NB4 (cell line): ENCODE measurements at regions not wholly inside any gene's neighbourhood (a gene's known extent, or its start where the extent isn't known, plus 50 kb on each side); places are given as distances from the start of the nearest gene placed in this dataset.
A peak's percentile ranks its signal among the peaks of the same experiment; 100 is the strongest.

ENCODE experiments used
- MYC ChIP-seq: IDR thresholded peaks from 2 replicates; pipeline ENCODE4 v1.6.1; 2011; ENCODE audit warnings: low read depth, low read length
- POLR2A ChIP-seq: IDR thresholded peaks from 2 replicates; pipeline ENCODE4 v1.6.1; 2011; ENCODE audit warnings: mild to moderate bottlenecking; ENCODE audit not compliant: insufficient read length; ENCODE audit errors: extremely low read depth
- TF ChIP-seq, protein P1 (sequence below): IDR thresholded peaks from one replicate; pipeline ENCODE4 v1.5.1; 2012; ENCODE audit warnings: low read depth, low read length
- TF ChIP-seq, protein P2 (sequence below): IDR thresholded peaks from 2 replicates; pipeline ENCODE4 v1.6.1; 2011; ENCODE audit warnings: low read depth, low read length

DNA sequence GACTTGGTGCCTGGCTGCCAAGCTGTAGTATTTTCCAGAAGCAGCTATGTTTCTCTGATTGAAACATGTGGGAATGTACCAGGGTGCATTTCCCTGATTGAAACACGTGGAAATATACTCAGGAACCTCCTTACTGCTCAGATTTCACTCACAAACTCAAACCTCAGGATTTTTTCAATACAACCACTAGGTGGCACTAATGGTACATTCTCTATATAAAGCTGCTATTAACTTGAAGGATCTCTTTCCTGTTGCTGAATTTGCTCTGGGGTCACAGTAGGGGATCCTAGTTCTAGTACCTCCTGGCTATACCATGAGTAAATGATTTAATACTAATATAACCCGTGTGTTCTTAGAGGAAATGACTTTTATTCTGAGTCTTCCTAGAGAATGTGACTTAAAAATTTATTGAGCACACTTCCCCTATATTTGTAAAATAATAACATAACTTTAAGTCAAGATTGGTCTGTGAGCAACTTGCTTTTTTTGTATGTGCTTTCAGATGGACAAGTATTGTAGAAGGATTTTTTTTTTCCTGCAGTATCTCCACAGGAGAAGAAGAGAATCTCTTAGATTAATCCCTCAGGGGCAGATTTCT, 173.8 kb upstream of the MIS18BP1 start:
- TF ChIP-seq, protein P1, sequence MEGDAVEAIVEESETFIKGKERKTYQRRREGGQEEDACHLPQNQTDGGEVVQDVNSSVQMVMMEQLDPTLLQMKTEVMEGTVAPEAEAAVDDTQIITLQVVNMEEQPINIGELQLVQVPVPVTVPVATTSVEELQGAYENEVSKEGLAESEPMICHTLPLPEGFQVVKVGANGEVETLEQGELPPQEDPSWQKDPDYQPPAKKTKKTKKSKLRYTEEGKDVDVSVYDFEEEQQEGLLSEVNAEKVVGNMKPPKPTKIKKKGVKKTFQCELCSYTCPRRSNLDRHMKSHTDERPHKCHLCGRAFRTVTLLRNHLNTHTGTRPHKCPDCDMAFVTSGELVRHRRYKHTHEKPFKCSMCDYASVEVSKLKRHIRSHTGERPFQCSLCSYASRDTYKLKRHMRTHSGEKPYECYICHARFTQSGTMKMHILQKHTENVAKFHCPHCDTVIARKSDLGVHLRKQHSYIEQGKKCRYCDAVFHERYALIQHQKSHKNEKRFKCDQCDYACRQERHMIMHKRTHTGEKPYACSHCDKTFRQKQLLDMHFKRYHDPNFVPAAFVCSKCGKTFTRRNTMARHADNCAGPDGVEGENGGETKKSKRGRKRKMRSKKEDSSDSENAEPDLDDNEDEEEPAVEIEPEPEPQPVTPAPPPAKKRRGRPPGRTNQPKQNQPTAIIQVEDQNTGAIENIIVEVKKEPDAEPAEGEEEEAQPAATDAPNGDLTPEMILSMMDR = peak; percentile 40
- TF ChIP-seq MYC (no peak), POLR2A (no peak)
- TF ChIP-seq, protein P2, sequence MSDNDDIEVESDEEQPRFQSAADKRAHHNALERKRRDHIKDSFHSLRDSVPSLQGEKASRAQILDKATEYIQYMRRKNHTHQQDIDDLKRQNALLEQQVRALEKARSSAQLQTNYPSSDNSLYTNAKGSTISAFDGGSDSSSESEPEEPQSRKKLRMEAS = peak; percentile 65
